Mucosa of gallbladder (tissue), 1 donor: ENCODE measurements at regions not wholly inside any gene's neighbourhood (a gene's known extent, or its start where the extent isn't known, plus 50 kb on each side); places are given as distances from the start of the nearest gene placed in this dataset.

ENCODE experiments used
- DNase-seq: peaks from one replicate; pipeline ENCODE4 v3.0.0-alpha.2; 2020; ENCODE audit warnings: low spot score
- donor health status: DM: no; HTN: no; CAD: no.

DNA sequence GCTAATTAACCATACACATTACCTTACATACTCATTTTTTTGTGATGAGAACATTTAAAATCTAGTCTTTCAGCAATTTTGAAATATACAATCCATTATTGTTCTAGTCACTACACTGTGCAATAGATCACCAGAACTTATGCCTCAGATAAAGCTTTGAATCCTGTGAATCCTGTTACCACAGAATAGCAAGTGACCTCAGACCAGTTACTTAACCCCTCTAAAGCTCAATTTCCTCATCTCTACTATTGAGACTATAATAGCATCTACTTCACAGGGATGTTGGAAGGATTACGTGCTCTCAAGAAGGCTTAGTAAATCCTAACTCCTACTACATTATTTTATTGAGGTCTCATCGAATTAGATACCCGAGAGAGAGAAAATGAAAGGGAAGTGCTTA, 60.2 kb upstream of the PIP5K1B start:
- no peak for DNase-seq

DNA sequence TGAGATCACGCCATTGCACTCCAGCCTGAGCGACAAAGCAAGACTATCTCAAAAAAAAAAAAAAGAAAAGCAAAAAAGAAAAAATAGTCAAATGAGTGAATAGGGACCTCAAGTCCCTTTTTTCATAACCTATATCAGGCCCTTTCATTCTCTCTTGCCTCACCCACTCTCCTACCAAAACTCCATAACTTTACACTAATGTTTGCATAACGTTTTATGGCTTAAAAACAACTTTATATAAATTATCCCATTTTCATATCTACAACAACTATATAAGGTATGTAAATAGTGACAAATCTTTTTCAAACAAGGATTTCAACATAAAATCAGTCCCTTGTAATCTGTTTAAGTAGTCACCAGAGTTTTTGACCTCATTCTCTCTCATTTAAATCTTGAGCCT, 56.9 kb upstream of the PIP5K1B start:
- no peak for DNase-seq

DNA sequence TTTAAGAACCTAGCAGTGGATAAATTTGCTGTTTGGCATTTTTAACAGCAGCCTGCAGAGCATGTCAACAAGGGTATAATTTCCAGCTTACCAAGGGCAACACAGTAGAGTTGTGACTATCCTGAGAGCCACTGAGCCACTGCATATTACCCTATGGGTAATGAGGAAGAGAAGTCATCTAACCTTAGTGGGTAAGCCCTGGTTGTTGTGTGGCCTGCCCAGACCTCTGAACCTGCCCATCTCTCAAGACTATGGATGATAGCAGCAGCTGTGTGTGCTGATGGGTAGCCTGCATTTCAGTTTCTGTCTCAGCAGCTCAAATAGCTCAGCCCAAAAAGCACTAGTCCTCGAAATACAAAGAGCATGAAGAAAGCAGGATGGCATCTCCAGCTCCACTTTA, 56.1 kb upstream of the PIP5K1B start:
- DNase-seq: no peak

DNA sequence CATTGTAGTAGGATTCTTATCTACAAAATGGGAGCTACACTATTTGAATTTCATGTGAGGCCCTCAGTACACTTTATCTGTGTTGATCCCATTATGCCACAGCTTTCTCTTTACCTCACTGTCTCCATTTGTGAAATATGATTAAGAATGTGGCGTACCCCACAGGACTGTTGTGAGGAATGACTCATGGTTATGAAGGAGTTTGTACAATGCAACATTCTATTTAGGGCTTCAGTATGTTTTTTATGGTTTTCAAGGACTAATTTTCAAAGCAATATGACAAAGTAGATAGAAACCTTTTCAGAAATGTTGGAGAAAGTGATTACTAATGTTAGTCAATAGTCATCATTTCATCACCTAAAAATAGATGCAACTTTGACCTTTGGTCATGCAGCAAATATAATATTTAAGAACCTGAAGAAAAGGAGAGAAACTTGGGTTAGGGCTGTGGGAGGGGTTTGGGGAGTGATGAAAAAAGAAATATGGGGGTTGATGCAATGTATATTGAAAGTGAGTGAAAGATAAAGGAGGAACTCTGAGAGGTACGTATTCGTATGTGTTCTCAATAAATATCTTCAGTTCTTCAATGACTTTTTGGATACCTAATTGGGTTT, 53.7 kb upstream of the PIP5K1B start:
- no peak for DNase-seq

DNA sequence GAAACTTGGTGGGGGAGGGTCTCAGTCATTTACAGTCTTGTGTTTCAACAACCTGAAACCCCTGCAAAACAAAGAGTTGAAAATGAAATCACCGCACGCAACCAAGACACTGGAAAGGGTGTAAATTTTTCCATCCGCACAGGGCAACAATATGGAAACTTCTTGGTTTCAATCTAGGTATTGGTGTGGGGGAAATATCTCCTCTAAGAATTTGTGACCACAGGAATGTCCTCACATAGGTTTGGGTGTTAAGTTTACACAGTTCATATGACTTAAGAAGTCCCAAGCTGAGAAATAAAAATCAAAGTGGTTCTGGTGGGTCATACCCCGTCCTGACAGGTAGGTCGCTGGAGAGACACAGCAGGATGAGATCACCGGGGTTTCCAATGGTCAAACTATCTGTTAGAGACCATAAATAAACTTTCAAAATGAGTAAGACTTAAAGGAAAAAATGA, 51.9 kb upstream of the PIP5K1B start:
- DNase-seq: no peak

DNA sequence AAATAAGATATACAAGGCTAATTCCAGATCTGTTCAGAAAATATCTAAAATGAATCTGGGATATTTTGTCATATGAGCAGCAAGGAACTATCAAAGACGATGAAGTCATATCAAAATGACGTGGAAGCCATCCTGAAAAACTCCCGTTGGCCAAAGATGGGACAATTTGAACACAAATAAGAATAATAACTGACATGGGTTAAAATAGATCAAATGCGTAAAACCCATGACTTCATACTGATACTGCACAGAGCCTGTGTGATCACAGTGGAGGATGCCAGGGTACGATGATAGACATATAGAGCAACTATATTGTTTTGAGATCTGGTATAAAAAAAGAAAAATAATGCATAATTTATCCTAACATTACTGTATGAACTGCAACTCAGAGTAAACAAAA, 51.0 kb upstream of the PIP5K1B start:
- DNase-seq: no peak
